HCT116 (cell line): ENCODE measurements at regions not wholly inside any gene's neighbourhood (a gene's known extent, or its start where the extent isn't known, plus 50 kb on each side); places are given as distances from the start of the nearest gene placed in this dataset.

Experiments used
- ATAC-seq: fragments of 200-7000 bp; cut with Tn5 transposase; 2 replicates; pipeline ENCODE4 v1.9.1; 2020; ENCODE audit warnings: mild to moderate bottlenecking, moderate library complexity
- BruUV-seq: library from RNA; stranded (reverse); fragments of 400-500 nt; replicated peaks from 2 replicates; lab custom pipeline; 2021; lab: Mats Ljungman, UMichigan
- CTCF ChIA-PET: fragments of 300-600 bp; sonication (Branson Sonifier 250); formaldehyde crosslinking; loops from one replicate; lab custom pipeline; 2021; ENCODE audit warnings: antibody characterized with exemption; lab: Charles Lee
- POLR2A ChIA-PET: fragments of 300-600, 350-600 bp; sonication (Branson Sonifier 250); formaldehyde crosslinking; loops from one replicate; lab custom pipeline; 2021; ENCODE audit warnings: antibody characterized with exemption; lab: Charles Lee
- RAD21 ChIA-PET, 2 experiments: fragments of 300-600 bp; sonication (Branson Sonifier 250); formaldehyde crosslinking; loops; one replicate each; lab custom pipeline; 2023; ENCODE audit warnings: low total read pairs in 2 of 2; ENCODE audit not compliant: uncharacterized antibody in 2 of 2, unreplicated experiment in 2 of 2, low non-redundant PET in 1 of 2; lab: Charles Lee
- DNase-seq: peaks from one replicate; pipeline ENCODE4 v3.0.0-alpha.2; 2010; ENCODE audit warnings: low read depth, low spot score
- H2AFZ ChIP-seq: fragments of 200-600 bp; shearing (Covaris generic), sonication (generic); 2 replicates; pipeline ENCODE4 v1.6.1; 2017; ENCODE audit warnings: low read depth, mixed run types, mixed read lengths, antibody characterized with exemption, low read length; ENCODE audit not compliant: poor library complexity, severe bottlenecking
- H3K27ac ChIP-seq: 2 replicates; pipeline ENCODE4 v1.5.1; 2012; ENCODE audit warnings: low read depth, low read length
- H3K27me3 ChIP-seq: fragments of 200-600 bp; sonication (generic); 2 replicates; pipeline ENCODE4 v1.6.1; 2016; ENCODE audit warnings: mixed run types, low read length, mixed read lengths; ENCODE audit not compliant: insufficient read depth
- H3K36me3 ChIP-seq, 2 experiments: fragments of 200-500 bp in 1 of 2; fragments of 200-600 bp in 1 of 2; sonication (Bioruptor generic) in 1 of 2; sonication (generic) in 1 of 2; 2 replicates each; pipeline versions ENCODE4 v1.5.1 to v1.6.1; 2014 to 2016; ENCODE audit warnings: low read length in 2 of 2, inconsistent platforms in 1 of 2, mixed read lengths in 1 of 2, mixed run types in 1 of 2; ENCODE audit not compliant: insufficient read depth in 2 of 2, control insufficient read depth in 1 of 2
- H3K4me1 ChIP-seq, 2 experiments: fragments of 200-600 bp in 1 of 2; sonication (generic) in 1 of 2; 2 replicates each; pipeline versions ENCODE4 v1.5.1 to v1.6.1; 2012 to 2017; ENCODE audit warnings: low read length in 2 of 2, inconsistent platforms in 1 of 2, mild to moderate bottlenecking in 1 of 2, mixed read lengths in 1 of 2, mixed run types in 1 of 2, moderate library complexity in 1 of 2; ENCODE audit not compliant: insufficient read depth in 2 of 2, control insufficient read depth in 1 of 2
- H3K4me2 ChIP-seq: fragments of 200-600 bp; sonication (generic); 2 replicates; pipeline ENCODE4 v1.6.1; 2017; ENCODE audit warnings: mixed run types, low read length, mixed read lengths
- H3K4me3 ChIP-seq, 2 experiments: fragments of 200-600 bp in 1 of 2; sonication (generic) in 1 of 2; replicated peaks in 1 of 2; 2 replicates each; pipeline ENCODE4 v1.5.1; 2011 to 2016; ENCODE audit warnings: low read length in 2 of 2, control low read depth in 1 of 2, low read depth in 1 of 2, mild to moderate bottlenecking in 1 of 2, mixed read lengths in 1 of 2, mixed run types in 1 of 2
- H3K79me2 ChIP-seq: fragments of 200-600 bp; sonication (generic); 2 replicates; pipeline ENCODE4 v1.6.1; 2017; ENCODE audit warnings: mild to moderate bottlenecking, mixed run types, low read length, moderate library complexity, mixed read lengths; ENCODE audit not compliant: insufficient read depth
- H3K9ac ChIP-seq: fragments of 200-600 bp; sonication (generic); 2 replicates; pipeline ENCODE4 v1.6.1; 2016; ENCODE audit warnings: low read length, mixed read lengths
- H3K9me2 ChIP-seq: fragments of 200-600 bp; sonication (generic), shearing (Covaris generic); 2 replicates; pipeline ENCODE4 v1.6.1; 2017; ENCODE audit warnings: mixed run types, mild to moderate bottlenecking, moderate library complexity; ENCODE audit not compliant: insufficient read depth
- H3K9me3 ChIP-seq, 2 experiments: fragments of 200-500 bp in 1 of 2; fragments of 200-600 bp in 1 of 2; sonication (Bioruptor generic) in 1 of 2; sonication (generic) in 1 of 2; 2 replicates each; pipeline ENCODE4 v1.6.1; 2014 to 2017; ENCODE audit warnings: low read length in 2 of 2, mixed read lengths in 2 of 2, inconsistent platforms in 1 of 2, low read depth in 1 of 2, mild to moderate bottlenecking in 1 of 2, mixed run types in 1 of 2, moderate library complexity in 1 of 2; ENCODE audit not compliant: control insufficient read depth in 1 of 2, insufficient read depth in 1 of 2
- H4K20me1 ChIP-seq: fragments of 200-600 bp; sonication (generic), shearing (Covaris generic); 2 replicates; pipeline ENCODE4 v1.6.1; 2017; ENCODE audit warnings: mixed run types, mild to moderate bottlenecking, moderate library complexity; ENCODE audit not compliant: insufficient read depth
- CBX3 ChIP-seq: IDR thresholded peaks from 2 replicates; pipeline ENCODE4 v1.6.1; 2012; ENCODE audit warnings: low read depth
- CEBPB ChIP-seq: IDR thresholded peaks from 2 replicates; pipeline ENCODE4 v1.6.1; 2012; ENCODE audit warnings: low read depth
- EGR1 ChIP-seq: IDR thresholded peaks from 2 replicates; pipeline ENCODE4 v1.6.1; 2012; ENCODE audit warnings: low read depth
- ELF1 ChIP-seq: IDR thresholded peaks from 2 replicates; pipeline ENCODE4 v1.6.1; 2012; ENCODE audit warnings: low read depth, borderline replicate concordance
- EZH2 ChIP-seq: fragments of 200-600 bp; sonication (generic); IDR thresholded peaks from 2 replicates; pipeline ENCODE4 v1.6.1; 2017; ENCODE audit warnings: antibody characterized with exemption, mixed run types
- EZH2phosphoT487 ChIP-seq: fragments of 200-600 bp; IDR thresholded peaks from 2 replicates; pipeline ENCODE4 v1.6.1; 2018; ENCODE audit warnings: antibody characterized with exemption, borderline replicate concordance
- JUND ChIP-seq: IDR thresholded peaks from 2 replicates; pipeline ENCODE4 v1.6.1; 2012
- POLR2A ChIP-seq: IDR thresholded peaks from 2 replicates; pipeline ENCODE4 v1.7.0; 2011; ENCODE audit warnings: borderline replicate concordance; ENCODE audit not compliant: insufficient read depth, insufficient read length; ENCODE audit errors: extremely low read depth
- RAD21 ChIP-seq: IDR thresholded peaks from 2 replicates; pipeline ENCODE4 v1.6.1; 2012; ENCODE audit warnings: low read depth, mild to moderate bottlenecking
- SRF ChIP-seq: IDR thresholded peaks from 2 replicates; pipeline ENCODE4 v1.6.1; 2012; ENCODE audit warnings: low read depth
- TCF7L2 ChIP-seq: IDR thresholded peaks from 2 replicates; pipeline ENCODE4 v1.7.0; 2011; ENCODE audit warnings: borderline replicate concordance, inconsistent platforms; ENCODE audit not compliant: insufficient read depth, insufficient read length; ENCODE audit errors: extremely low read depth
- ZFX ChIP-seq: fragments of 450-650 bp; IDR thresholded peaks from 2 replicates; pipeline ENCODE4 v1.6.1; 2017
- ZNF274 ChIP-seq: fragments of 200-500 bp; sonication (Bioruptor generic); IDR thresholded peaks from 2 replicates; pipeline ENCODE4 v1.6.1; 2014; ENCODE audit warnings: mild to moderate bottlenecking, low read depth, low read length, inconsistent platforms
- intact Hi-C: fragments of 100-400 bp; cut with micrococcal nuclease; formaldehyde crosslinking; loops from 2 replicates; pipeline ENCODE4 v1.10.0; 2022
- TF ChIP-seq, protein P1 (sequence below): IDR thresholded peaks from 2 replicates; pipeline ENCODE4 v1.6.1; 2012; ENCODE audit warnings: low read depth
- TF ChIP-seq, protein P2 (sequence below), 3 experiments: fragments of 200-600 bp in 1 of 3; sonication (generic) in 1 of 3; IDR thresholded peaks in 2 of 3; conservative IDR thresholded peaks in 1 of 3; 2 replicates each; pipeline ENCODE4 v1.5.1; 2012 to 2017; ENCODE audit warnings: low read depth in 2 of 3, low read length in 2 of 3, antibody characterized with exemption in 1 of 3, borderline replicate concordance in 1 of 3, control low read depth in 1 of 3, mild to moderate bottlenecking in 1 of 3, mixed read lengths in 1 of 3, mixed run types in 1 of 3, moderate library complexity in 1 of 3; ENCODE audit not compliant: insufficient read depth in 1 of 3
- TF ChIP-seq, protein P3 (sequence below): IDR thresholded peaks from 2 replicates; pipeline ENCODE4 v1.6.1; 2012
- TF ChIP-seq, protein P4 (sequence below): IDR thresholded peaks from 2 replicates; pipeline ENCODE4 v1.6.1; 2011; ENCODE audit warnings: mild to moderate bottlenecking, low read length, moderate library complexity; ENCODE audit not compliant: insufficient replicate concordance; ENCODE audit errors: extremely low read depth

DNA sequence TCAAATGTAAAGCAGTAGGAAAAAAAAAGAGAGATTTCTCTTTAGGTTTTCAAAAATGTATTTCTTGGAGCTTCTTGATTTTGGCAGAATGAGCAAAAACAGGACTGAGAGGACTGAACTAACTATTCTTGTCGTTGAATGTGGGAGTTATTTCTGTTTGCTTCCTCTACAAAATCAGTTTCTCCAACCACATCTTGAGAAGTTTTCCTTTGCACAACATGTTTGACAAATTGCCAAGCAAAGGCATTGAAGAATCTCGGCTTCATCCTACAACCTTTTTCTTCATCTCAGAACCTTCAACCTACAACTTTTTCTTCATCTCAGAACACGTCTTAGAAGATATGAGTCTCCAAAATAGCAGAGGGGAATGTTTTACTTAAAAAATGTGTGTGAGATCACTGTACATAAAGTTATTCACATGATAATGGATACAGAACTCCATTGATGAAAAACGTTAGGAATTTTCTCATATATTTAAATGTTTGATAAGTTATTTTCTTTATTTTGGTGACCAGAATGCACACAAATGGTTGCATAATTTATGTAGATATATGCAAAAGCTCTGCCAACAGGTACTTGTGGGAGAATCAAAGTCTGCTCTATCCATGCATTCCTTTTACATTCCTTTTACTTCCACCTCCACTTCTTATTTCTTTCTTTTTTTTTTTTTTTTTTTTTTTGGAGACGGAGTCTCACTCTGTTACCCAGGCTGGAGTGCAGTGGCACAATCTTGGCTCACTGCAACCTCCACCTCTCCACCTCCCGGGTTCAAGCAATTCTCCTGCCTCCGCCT, 370.0 kb downstream of the KCNJ2 start (continued):
- TF ChIP-seq POLR2A (no peak), CEBPB (no peak), SRF (no peak), EZH2phosphoT487 (no peak), CBX3 (no peak), ZFX (no peak), EGR1 (no peak), RAD21 (no peak), ELF1 (no peak)

DNA sequence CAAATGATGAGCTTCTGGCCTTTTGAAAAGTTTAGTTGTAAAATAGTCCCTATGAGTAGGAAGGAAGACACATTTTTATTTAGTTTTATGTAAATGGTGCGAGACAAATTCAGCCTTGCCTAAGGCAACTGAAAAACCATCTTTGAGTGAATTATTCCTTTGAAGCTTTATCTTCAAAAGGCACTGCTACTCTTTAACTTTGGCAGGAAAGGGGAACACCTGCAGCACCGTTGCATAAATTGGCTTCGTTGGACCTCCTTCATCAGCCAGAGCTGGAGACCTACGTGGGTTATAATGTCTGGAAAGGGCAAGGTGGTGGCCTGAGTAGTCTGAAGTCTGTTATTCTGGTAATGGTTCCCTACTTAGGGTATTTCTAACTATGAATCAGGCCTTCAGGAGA, 373.5 kb downstream of the KCNJ2 start:
- no peaks in the 10 kb centered on the region for H3K4me1 ChIP-seq
- DNase-seq, result no peak
- no TSS peak for BruUV-seq
- no peak overlapping the region for H2AFZ ChIP-seq
- H3K27me3 ChIP-seq, result no peaks in the 10 kb centered on the region
- no peaks in the 10 kb centered on the region for H3K9me3 ChIP-seq
- POLR2A ChIA-PET, result no interaction called here
- H3K9ac ChIP-seq, result no peak overlapping the region
- intact Hi-C loops, result no loop called here
- no peak overlapping the region for H3K27ac ChIP-seq
- no peaks in the 10 kb centered on the region for H3K79me2 ChIP-seq
- TF ChIP-seq, protein P1, sequence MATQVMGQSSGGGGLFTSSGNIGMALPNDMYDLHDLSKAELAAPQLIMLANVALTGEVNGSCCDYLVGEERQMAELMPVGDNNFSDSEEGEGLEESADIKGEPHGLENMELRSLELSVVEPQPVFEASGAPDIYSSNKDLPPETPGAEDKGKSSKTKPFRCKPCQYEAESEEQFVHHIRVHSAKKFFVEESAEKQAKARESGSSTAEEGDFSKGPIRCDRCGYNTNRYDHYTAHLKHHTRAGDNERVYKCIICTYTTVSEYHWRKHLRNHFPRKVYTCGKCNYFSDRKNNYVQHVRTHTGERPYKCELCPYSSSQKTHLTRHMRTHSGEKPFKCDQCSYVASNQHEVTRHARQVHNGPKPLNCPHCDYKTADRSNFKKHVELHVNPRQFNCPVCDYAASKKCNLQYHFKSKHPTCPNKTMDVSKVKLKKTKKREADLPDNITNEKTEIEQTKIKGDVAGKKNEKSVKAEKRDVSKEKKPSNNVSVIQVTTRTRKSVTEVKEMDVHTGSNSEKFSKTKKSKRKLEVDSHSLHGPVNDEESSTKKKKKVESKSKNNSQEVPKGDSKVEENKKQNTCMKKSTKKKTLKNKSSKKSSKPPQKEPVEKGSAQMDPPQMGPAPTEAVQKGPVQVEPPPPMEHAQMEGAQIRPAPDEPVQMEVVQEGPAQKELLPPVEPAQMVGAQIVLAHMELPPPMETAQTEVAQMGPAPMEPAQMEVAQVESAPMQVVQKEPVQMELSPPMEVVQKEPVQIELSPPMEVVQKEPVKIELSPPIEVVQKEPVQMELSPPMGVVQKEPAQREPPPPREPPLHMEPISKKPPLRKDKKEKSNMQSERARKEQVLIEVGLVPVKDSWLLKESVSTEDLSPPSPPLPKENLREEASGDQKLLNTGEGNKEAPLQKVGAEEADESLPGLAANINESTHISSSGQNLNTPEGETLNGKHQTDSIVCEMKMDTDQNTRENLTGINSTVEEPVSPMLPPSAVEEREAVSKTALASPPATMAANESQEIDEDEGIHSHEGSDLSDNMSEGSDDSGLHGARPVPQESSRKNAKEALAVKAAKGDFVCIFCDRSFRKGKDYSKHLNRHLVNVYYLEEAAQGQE, result no peak
- TF ChIP-seq, protein P2, sequence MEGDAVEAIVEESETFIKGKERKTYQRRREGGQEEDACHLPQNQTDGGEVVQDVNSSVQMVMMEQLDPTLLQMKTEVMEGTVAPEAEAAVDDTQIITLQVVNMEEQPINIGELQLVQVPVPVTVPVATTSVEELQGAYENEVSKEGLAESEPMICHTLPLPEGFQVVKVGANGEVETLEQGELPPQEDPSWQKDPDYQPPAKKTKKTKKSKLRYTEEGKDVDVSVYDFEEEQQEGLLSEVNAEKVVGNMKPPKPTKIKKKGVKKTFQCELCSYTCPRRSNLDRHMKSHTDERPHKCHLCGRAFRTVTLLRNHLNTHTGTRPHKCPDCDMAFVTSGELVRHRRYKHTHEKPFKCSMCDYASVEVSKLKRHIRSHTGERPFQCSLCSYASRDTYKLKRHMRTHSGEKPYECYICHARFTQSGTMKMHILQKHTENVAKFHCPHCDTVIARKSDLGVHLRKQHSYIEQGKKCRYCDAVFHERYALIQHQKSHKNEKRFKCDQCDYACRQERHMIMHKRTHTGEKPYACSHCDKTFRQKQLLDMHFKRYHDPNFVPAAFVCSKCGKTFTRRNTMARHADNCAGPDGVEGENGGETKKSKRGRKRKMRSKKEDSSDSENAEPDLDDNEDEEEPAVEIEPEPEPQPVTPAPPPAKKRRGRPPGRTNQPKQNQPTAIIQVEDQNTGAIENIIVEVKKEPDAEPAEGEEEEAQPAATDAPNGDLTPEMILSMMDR (IDR thresholded peaks at IDR 0.05 in 2 of 3, conservative IDR thresholded peaks at IDR 0.05 in 1 of 3; ENCODE audit: borderline replicate concordance in 1 of 3, insufficient read depth in 1 of 3, low read depth in 2 of 3, low read length in 2 of 3), result no peak
- TF ChIP-seq TCF7L2, result no peak
- TF ChIP-seq, protein P3, sequence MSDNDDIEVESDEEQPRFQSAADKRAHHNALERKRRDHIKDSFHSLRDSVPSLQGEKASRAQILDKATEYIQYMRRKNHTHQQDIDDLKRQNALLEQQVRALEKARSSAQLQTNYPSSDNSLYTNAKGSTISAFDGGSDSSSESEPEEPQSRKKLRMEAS, result no peak
- TF ChIP-seq ZNF274, result no peak
- no peak for TF ChIP-seq EZH2phosphoT487
- no peak for TF ChIP-seq ELF1
- TF ChIP-seq JUND, result no peak
- no peak for TF ChIP-seq RAD21
- no peak for TF ChIP-seq CBX3
- TF ChIP-seq ZFX, result no peak
- TF ChIP-seq, protein P4, sequence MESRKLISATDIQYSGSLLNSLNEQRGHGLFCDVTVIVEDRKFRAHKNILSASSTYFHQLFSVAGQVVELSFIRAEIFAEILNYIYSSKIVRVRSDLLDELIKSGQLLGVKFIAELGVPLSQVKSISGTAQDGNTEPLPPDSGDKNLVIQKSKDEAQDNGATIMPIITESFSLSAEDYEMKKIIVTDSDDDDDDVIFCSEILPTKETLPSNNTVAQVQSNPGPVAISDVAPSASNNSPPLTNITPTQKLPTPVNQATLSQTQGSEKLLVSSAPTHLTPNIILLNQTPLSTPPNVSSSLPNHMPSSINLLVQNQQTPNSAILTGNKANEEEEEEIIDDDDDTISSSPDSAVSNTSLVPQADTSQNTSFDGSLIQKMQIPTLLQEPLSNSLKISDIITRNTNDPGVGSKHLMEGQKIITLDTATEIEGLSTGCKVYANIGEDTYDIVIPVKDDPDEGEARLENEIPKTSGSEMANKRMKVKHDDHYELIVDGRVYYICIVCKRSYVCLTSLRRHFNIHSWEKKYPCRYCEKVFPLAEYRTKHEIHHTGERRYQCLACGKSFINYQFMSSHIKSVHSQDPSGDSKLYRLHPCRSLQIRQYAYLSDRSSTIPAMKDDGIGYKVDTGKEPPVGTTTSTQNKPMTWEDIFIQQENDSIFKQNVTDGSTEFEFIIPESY, result no peak
- TF ChIP-seq EZH2, result no peak
- no peak overlapping the region for H3K4me3 ChIP-seq
- H3K9me2 ChIP-seq, result no peaks in the 10 kb centered on the region
- H3K4me2 ChIP-seq, result no peak overlapping the region
- no peak for ATAC-seq
- CTCF ChIA-PET, result no interaction called here
- H3K36me3 ChIP-seq, result no peaks in the 10 kb centered on the region
- RAD21 ChIA-PET, result no interaction called here
- no peaks in the 10 kb centered on the region for H4K20me1 ChIP-seq
